ENCODE measurements at regions not wholly inside any gene's neighbourhood (a gene's known extent, or its start where the extent isn't known, plus 50 kb on each side); places are given as distances from the start of the nearest gene placed in this dataset.

GRCh38 chr6:160881148-160881808, 110.3 kb upstream of the MAP3K4 start:
- TF ChIP-seq CTCF (IDR thresholded peaks at IDR 0.05) (no peak), POLR2A (IDR thresholded peaks at IDR 0.05) (no peak)
